Mesenchymal stem cell (in vitro differentiated cells and primary cell): ENCODE measurements at regions not wholly inside any gene's neighbourhood (a gene's known extent, or its start where the extent isn't known, plus 50 kb on each side); places are given as distances from the start of the nearest gene placed in this dataset.

Experiments used
- DNase-seq: peaks from one replicate; pipeline ENCODE4 v3.0.0-alpha.2; 2013
- H2AFZ ChIP-seq: one replicate; pipeline ENCODE4 v1.6.1; 2013; ENCODE audit warnings: low read depth, mild to moderate bottlenecking, control low read depth, inconsistent platforms, low read length, moderate library complexity
- H2AK5ac ChIP-seq: 2 replicates; pipeline ENCODE4 v1.6.1; 2013; ENCODE audit warnings: low read length, moderate library complexity, mild to moderate bottlenecking, inconsistent platforms; ENCODE audit not compliant: severe bottlenecking
- H2BK120ac ChIP-seq: one replicate; pipeline ENCODE4 v1.6.1; 2013; ENCODE audit warnings: low read depth, mild to moderate bottlenecking, inconsistent platforms, low read length, moderate library complexity
- H2BK12ac ChIP-seq, 2 experiments: one replicate each; pipeline ENCODE4 v1.6.1; 2013; ENCODE audit warnings: inconsistent platforms in 2 of 2, low read length in 2 of 2, mild to moderate bottlenecking in 2 of 2, moderate library complexity in 2 of 2, control low read depth in 1 of 2
- H2BK15ac ChIP-seq: one replicate; pipeline ENCODE4 v1.6.1; 2013; ENCODE audit warnings: mild to moderate bottlenecking, low read depth, inconsistent platforms; ENCODE audit not compliant: poor library complexity, severe bottlenecking
- H2BK5ac ChIP-seq: 2 replicates; pipeline ENCODE4 v1.6.1; 2013; ENCODE audit warnings: low read depth, mild to moderate bottlenecking, low read length, control low read depth, inconsistent platforms; ENCODE audit not compliant: poor library complexity, severe bottlenecking
- H3K14ac ChIP-seq, 2 experiments: one replicate each; pipeline ENCODE4 v1.6.1; 2013; ENCODE audit warnings: inconsistent platforms in 2 of 2, low read length in 2 of 2, control low read depth in 1 of 2, mild to moderate bottlenecking in 1 of 2, moderate library complexity in 1 of 2
- H3K18ac ChIP-seq, 2 experiments: one replicate each; pipeline ENCODE4 v1.6.1; 2013; ENCODE audit warnings: inconsistent platforms in 2 of 2, low read length in 2 of 2, control low read depth in 1 of 2, low read depth in 1 of 2, mild to moderate bottlenecking in 1 of 2
- H3K23ac ChIP-seq, 2 experiments: one replicate each; pipeline ENCODE4 v1.6.1; 2013; ENCODE audit warnings: inconsistent platforms in 2 of 2, low read length in 2 of 2, mild to moderate bottlenecking in 2 of 2, moderate library complexity in 2 of 2, control low read depth in 1 of 2
- H3K27ac ChIP-seq: 2 replicates; pipeline ENCODE4 v1.5.1; 2013; ENCODE audit warnings: mild to moderate bottlenecking, moderate library complexity, low read length, control low read depth, inconsistent platforms; ENCODE audit not compliant: poor library complexity, severe bottlenecking
- H3K27me3 ChIP-seq, 2 experiments: 2 replicates each; pipeline versions ENCODE4 v1.6.1 to v1.7.0; 2013; ENCODE audit warnings: low read length in 2 of 2, mild to moderate bottlenecking in 2 of 2, moderate library complexity in 2 of 2, control low read depth in 1 of 2, inconsistent platforms in 1 of 2; ENCODE audit not compliant: control insufficient read depth in 1 of 2, insufficient read depth in 1 of 2
- H3K36me3 ChIP-seq, 2 experiments: 2 replicates each; pipeline versions ENCODE4 v1.6.1 to v1.7.0; 2013; ENCODE audit warnings: low read length in 2 of 2, control low read depth in 1 of 2, inconsistent platforms in 1 of 2, low read depth in 1 of 2, mild to moderate bottlenecking in 1 of 2; ENCODE audit not compliant: insufficient read depth in 2 of 2, control insufficient read depth in 1 of 2
- H3K4ac ChIP-seq, 2 experiments: one replicate each; pipeline ENCODE4 v1.6.1; 2013; ENCODE audit warnings: inconsistent platforms in 2 of 2, low read length in 2 of 2, mild to moderate bottlenecking in 2 of 2, moderate library complexity in 2 of 2, control low read depth in 1 of 2, low read depth in 1 of 2
- H3K4me1 ChIP-seq: 2 replicates; pipeline ENCODE4 v1.6.1; 2013; ENCODE audit warnings: low read depth, low read length, control low read depth; ENCODE audit not compliant: control insufficient read depth, insufficient read depth
- H3K4me2 ChIP-seq: 2 replicates; pipeline ENCODE4 v1.6.1; 2013; ENCODE audit warnings: low read length, mild to moderate bottlenecking, inconsistent platforms; ENCODE audit not compliant: poor library complexity, severe bottlenecking
- H3K4me3 ChIP-seq, 2 experiments: 2 replicates each; pipeline versions ENCODE4 v1.5.1 to v1.7.0; 2013; ENCODE audit warnings: low read length in 2 of 2, mild to moderate bottlenecking in 2 of 2, control low read depth in 1 of 2, low read depth in 1 of 2; ENCODE audit not compliant: insufficient read depth in 1 of 2
- H3K79me1 ChIP-seq: replicated peaks from 2 replicates; pipeline ENCODE4 v1.6.1; 2013; ENCODE audit warnings: mild to moderate bottlenecking, control low read depth, low read length, inconsistent platforms; ENCODE audit not compliant: poor library complexity, severe bottlenecking
- H3K9ac ChIP-seq: 2 replicates; pipeline ENCODE4 v1.7.0; 2013; ENCODE audit warnings: mild to moderate bottlenecking, low read length, moderate library complexity
- H3K9me3 ChIP-seq: 2 replicates; pipeline ENCODE4 v1.7.0; 2013; ENCODE audit warnings: mild to moderate bottlenecking, low read length; ENCODE audit not compliant: control insufficient read depth
- H4K8ac ChIP-seq: one replicate; pipeline ENCODE4 v1.6.1; 2013; ENCODE audit warnings: inconsistent platforms, mild to moderate bottlenecking, low read length, moderate library complexity
- H4K91ac ChIP-seq: one replicate; pipeline ENCODE4 v1.6.1; 2013; ENCODE audit warnings: mild to moderate bottlenecking, low read length, inconsistent platforms
- WGBS: methylation state at CpG from one replicate; pipeline ENCODE4 v1.1.7; 2013; ENCODE audit warnings: mixed read lengths; 5-methylcytosine and 5-hydroxymethylcytosine counted together

DNA sequence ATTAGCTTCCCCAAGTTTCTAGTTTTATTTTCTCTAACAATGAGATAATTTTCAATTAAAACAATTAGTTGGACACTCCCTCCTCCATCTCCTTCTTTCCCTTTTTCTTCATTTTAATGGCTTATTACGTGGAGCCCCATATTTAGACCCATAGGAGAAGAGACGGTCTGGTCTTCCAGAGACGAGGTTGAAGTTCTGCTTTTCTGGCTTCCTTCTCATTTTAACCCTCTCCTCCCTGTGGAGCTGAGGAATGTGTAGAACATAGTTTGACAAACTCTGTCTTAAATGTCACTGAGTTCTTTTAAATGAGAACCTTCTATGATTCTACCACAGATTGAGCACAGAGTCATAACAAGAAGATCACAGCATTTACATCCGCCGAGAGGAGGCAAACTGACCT lies 86.8 kb downstream of the EDNRB start:
- H3K9ac ChIP-seq, result no peak overlapping the region
- no peaks in the 10 kb centered on the region for H3K9me3 ChIP-seq
- DNase-seq, result no peak
- H2AK5ac ChIP-seq, result no peak overlapping the region
- no peak overlapping the region for H4K8ac ChIP-seq
- H2BK5ac ChIP-seq, result no peak overlapping the region
- H3K4me3 ChIP-seq, result no peak overlapping the region
- no peak overlapping the region for H3K23ac ChIP-seq
- H3K27ac ChIP-seq, result no peak overlapping the region
- H3K14ac ChIP-seq, result no peak overlapping the region
- H4K91ac ChIP-seq, result no peak overlapping the region
- H2BK15ac ChIP-seq, result no peak overlapping the region
- no peak overlapping the region for H3K4me2 ChIP-seq
- H2BK12ac ChIP-seq, result no peak overlapping the region
- H3K36me3 ChIP-seq, result no peaks in the 10 kb centered on the region
- no peak overlapping the region for H3K4ac ChIP-seq
- H3K4me1 ChIP-seq, result no peaks in the 10 kb centered on the region
- H3K18ac ChIP-seq, result no peak overlapping the region
- 100% methylated on average over 3 of the region's 5 CpGs for WGBS
- H2BK120ac ChIP-seq, result no peak overlapping the region
- no peaks in the 10 kb centered on the region for H3K79me1 ChIP-seq
- H3K27me3 ChIP-seq, result no peaks in the 10 kb centered on the region
- H2AFZ ChIP-seq, result no peak overlapping the region

- Histone ChIP-seq H3K14ac (no peak overlapping the region), H3K9me3 (no peaks in the 10 kb centered on the region), H2BK12ac (no peak overlapping the region), H3K27ac (no peak overlapping the region), H4K8ac (no peak overlapping the region), H3K18ac (no peak overlapping the region), H3K4me2 (no peak overlapping the region), H4K91ac (no peak overlapping the region), H2AFZ (no peak overlapping the region), H3K36me3 (no peaks in the 10 kb centered on the region), H2BK120ac (no peak overlapping the region), H2AK5ac (no peak overlapping the region), H3K4me1 (no peaks in the 10 kb centered on the region), H3K79me1 (no peaks in the 10 kb centered on the region), H3K9ac (no peak overlapping the region), H2BK5ac (no peak overlapping the region), H3K4me3 (no peak overlapping the region), H3K23ac (no peak overlapping the region), H2BK15ac (no peak overlapping the region), H3K27me3 (no peaks in the 10 kb centered on the region), H3K4ac (no peak overlapping the region)
- DNase-seq, result no peak
Observed at GRCh38 chr13:77829963-77830362, 88.7 kb downstream of the EDNRB start.

DNA sequence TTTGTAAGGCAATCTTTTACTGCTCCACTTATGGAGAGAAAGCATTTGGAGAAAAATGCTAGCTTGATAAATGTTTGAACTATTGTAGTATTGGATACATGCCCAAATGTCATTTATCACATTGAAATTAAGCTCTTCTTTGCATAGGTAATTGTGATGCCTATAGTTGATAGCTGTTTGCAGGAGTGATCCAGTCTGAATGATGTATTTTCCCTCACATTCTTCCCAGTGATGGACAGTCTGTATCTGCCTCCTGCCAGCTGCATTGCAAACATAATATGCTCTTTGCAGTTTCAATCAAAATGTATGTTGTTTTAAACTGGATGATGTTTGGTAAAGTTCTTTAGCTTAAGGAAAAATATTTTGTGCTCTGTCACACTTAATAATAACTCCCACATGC lies 89.8 kb downstream of the EDNRB start:
- Histone ChIP-seq H3K27ac (no peak overlapping the region), H2BK120ac (no peak overlapping the region), H2BK12ac (no peak overlapping the region), H3K36me3 (no peaks in the 10 kb centered on the region), H2AK5ac (no peak overlapping the region), H3K18ac (no peak overlapping the region), H3K9me3 (no peaks in the 10 kb centered on the region), H2BK15ac (no peak overlapping the region), H2BK5ac (no peak overlapping the region), H3K4me2 (no peak overlapping the region), H3K27me3 (no peaks in the 10 kb centered on the region), H3K4ac (no peak overlapping the region), H3K9ac (no peak overlapping the region), H4K91ac (no peak overlapping the region), H3K4me1 (no peaks in the 10 kb centered on the region), H3K23ac (no peak overlapping the region), H3K14ac (no peak overlapping the region), H4K8ac (no peak overlapping the region), H3K4me3 (no peak overlapping the region), H3K79me1 (no peaks in the 10 kb centered on the region), H2AFZ (no peak overlapping the region)
- DNase-seq, result no peak

- H3K9ac ChIP-seq, result no peak overlapping the region
- 97% methylated on average over 3 of the region's 5 CpGs for WGBS
- no peak overlapping the region for H2AFZ ChIP-seq
- no peak overlapping the region for H3K27ac ChIP-seq
- H2AK5ac ChIP-seq, result no peak overlapping the region
- no peak overlapping the region for H4K91ac ChIP-seq
- no peaks in the 10 kb centered on the region for H3K27me3 ChIP-seq
- no peak overlapping the region for H2BK5ac ChIP-seq
- no peaks in the 10 kb centered on the region for H3K36me3 ChIP-seq
- H2BK12ac ChIP-seq, result no peak overlapping the region
- no peaks in the 10 kb centered on the region for H3K79me1 ChIP-seq
- H3K14ac ChIP-seq, result no peak overlapping the region
- no peak overlapping the region for H3K18ac ChIP-seq
- DNase-seq, result no peak
- no peak overlapping the region for H3K4me3 ChIP-seq
- no peak overlapping the region for H4K8ac ChIP-seq
- no peaks in the 10 kb centered on the region for H3K4me1 ChIP-seq
- no peak overlapping the region for H2BK15ac ChIP-seq
- no peak overlapping the region for H3K4me2 ChIP-seq
- no peaks in the 10 kb centered on the region for H3K9me3 ChIP-seq
- H3K23ac ChIP-seq, result no peak overlapping the region
- no peak overlapping the region for H2BK120ac ChIP-seq
- no peak overlapping the region for H3K4ac ChIP-seq
Observed at GRCh38 chr13:77827332-77827731, 91.3 kb downstream of the EDNRB start.
